Vagina (tissue), 2 donors: ENCODE measurements at regions not wholly inside any gene's neighbourhood (a gene's known extent, or its start where the extent isn't known, plus 50 kb on each side); places are given as distances from the start of the nearest gene placed in this dataset.

ENCODE experiments used
- CTCF ChIP-seq, 3 experiments: fragments of 450-650 bp in 2 of 3; fragments of 200-600 bp in 1 of 3; sonication (generic) in 1 of 3; IDR thresholded peaks; one replicate each; pipeline ENCODE4 v1.5.1; 2017 to 2019; ENCODE audit warnings: antibody characterized with exemption in 3 of 3, mild to moderate bottlenecking in 2 of 3, moderate library complexity in 2 of 3
- POLR2A ChIP-seq, 2 donors: fragments of 450-650 bp; IDR thresholded peaks; one replicate each; pipeline ENCODE4 v1.6.1; 2017; ENCODE audit warnings: antibody characterized with exemption in 2 of 2, mild to moderate bottlenecking in 2 of 2, moderate library complexity in 2 of 2

GRCh38 chr6:148081076-148081475 lies 261.6 kb upstream of the SASH1 start:
- TF ChIP-seq POLR2A (IDR thresholded peaks at IDR 0.05) = no peak
- TF ChIP-seq CTCF (IDR thresholded peaks at IDR 0.05) = no peak
